ENCODE measurements at regions not wholly inside any gene's neighbourhood (a gene's known extent, or its start where the extent isn't known, plus 50 kb on each side); places are given as distances from the start of the nearest gene placed in this dataset.

- FAIRE-seq (no peak), DNase-seq (ENCODE audit: insufficient read length, low spot score) (no peak)
- TF ChIP-seq POLR2A (IDR thresholded peaks at IDR 0.05; ENCODE audit: low read depth, low read length): no peak
These were observed 304.6 kb upstream of the TENM3 start for GRCh38 chr4:181938631-181939030.

GRCh38 chr4:181939199-181939945 lies 303.8 kb upstream of the TENM3 start:
- TF ChIP-seq POLR2A (IDR thresholded peaks at IDR 0.05; ENCODE audit: low read depth, low read length): no peak
- no peak for FAIRE-seq
- no peak for DNase-seq (ENCODE audit: insufficient read length, low spot score)

- TF ChIP-seq POLR2A (IDR thresholded peaks at IDR 0.05; ENCODE audit: low read depth, low read length): no peak
- FAIRE-seq: no peak
- DNase-seq (ENCODE audit: insufficient read length, low spot score): no peak
These were observed 298.7 kb upstream of the TENM3 start for GRCh38 chr4:181944527-181944926.

DNA sequence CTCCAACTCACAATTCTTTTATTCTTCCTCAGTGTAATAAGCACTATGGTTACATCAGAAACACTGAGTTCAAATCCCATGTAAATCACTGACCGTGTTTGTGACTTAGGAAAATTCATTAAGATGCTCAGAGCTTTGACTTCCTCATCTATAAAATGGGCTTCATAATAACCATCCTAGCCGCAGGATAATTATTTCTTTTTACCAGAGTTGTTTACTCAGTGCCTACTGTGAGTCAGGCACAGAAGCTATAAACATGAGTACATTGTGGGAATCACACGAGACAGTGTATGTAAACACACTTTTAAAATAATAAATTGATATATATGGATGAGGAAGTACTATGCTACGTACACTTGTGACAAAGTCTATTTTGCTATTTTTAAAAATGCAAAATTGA lies 296.3 kb upstream of the TENM3 start:
- TF ChIP-seq POLR2A (IDR thresholded peaks at IDR 0.05; ENCODE audit: low read depth, low read length): no peak
- no peak for FAIRE-seq
- no peak for DNase-seq (ENCODE audit: insufficient read length, low spot score)

DNA sequence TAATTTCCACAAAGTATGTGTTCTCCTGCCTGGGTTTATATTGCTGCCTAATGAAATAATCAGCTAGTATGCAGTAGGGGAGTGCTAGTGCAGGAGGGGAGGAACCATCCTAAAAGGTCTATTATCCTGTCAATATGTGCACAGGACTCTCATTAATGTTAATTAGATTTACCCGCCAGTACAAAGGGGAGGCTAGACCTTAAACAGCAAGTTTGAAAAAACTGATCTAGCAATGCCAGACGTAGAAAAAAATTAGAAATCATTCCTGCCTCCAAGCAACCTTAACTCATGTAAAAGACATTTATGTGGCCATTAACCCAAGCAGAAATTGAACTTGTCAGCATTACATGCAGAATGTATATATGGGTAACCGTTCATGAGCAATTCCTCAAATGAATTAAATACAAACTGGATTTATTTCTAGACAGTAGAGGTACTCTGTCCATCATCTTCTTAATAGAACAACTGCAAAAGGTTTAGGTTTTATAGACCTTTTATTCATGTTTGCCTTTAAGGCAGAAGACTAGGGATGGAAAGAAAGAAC lies 294.3 kb upstream of the TENM3 start:
- no peak for TF ChIP-seq POLR2A (IDR thresholded peaks at IDR 0.05; ENCODE audit: low read depth, low read length)
- FAIRE-seq: no peak
- no peak for DNase-seq (ENCODE audit: insufficient read length, low spot score)

GRCh38 chr4:181949704-181950312 lies 293.4 kb upstream of the TENM3 start:
- TF ChIP-seq POLR2A (IDR thresholded peaks at IDR 0.05; ENCODE audit: low read depth, low read length): no peak
- no peak for FAIRE-seq
- DNase-seq (ENCODE audit: insufficient read length, low spot score): no peak

GRCh38 chr4:181950372-181951127 lies 292.7 kb upstream of the TENM3 start:
- DNase-seq (ENCODE audit: insufficient read length, low spot score): no peak
- TF ChIP-seq POLR2A (IDR thresholded peaks at IDR 0.05; ENCODE audit: low read depth, low read length): no peak
- FAIRE-seq: no peak

DNA sequence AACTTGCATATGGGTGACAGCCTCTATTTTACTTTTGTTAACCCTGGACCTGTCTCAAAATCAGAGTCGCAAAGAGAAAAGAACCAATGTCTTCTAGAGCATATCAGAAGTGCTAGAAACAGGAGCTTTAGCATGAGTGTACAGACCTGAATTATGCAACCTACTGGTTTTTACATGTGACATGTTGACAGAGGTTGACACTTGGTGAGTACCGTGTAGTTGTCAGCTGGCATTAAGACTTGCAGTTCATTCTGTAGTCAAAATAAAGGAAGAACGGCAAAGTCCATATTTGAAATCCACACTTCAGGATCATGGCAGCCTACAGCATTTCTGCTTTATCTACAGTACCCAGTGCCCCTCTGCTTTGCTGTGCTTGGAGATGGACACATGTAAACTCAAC lies 291.9 kb upstream of the TENM3 start:
- DNase-seq (ENCODE audit: insufficient read length, low spot score): no peak
- no peak for TF ChIP-seq POLR2A (IDR thresholded peaks at IDR 0.05; ENCODE audit: low read depth, low read length)
- FAIRE-seq: no peak

DNA sequence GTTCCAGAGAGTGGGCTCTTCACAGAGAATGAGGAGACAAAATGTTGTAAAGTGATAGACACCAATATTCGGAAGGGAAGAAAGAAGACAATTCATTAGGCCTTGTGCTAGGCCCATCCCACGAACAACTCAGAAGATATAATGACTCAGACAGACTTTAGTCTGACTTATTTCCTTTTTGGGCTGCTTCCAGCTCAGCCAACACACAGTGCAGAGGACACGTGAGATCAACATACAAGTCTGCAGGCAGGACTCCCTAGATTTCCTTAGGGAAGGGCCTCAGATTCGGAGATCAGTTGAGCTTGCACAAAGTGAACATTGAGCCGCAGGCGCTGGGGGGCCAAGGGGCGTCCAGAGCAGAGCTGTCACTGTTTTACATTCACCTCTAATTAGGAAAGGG lies 290.7 kb upstream of the TENM3 start:
- peak; percentile 81 for FAIRE-seq
- no peak for DNase-seq (ENCODE audit: insufficient read length, low spot score)

GRCh38 chr4:181956512-181956911 lies 286.7 kb upstream of the TENM3 start:
- DNase-seq (ENCODE audit: insufficient read length, low spot score) (no peak), FAIRE-seq (no peak)
- TF ChIP-seq POLR2A (IDR thresholded peaks at IDR 0.05; ENCODE audit: low read depth, low read length): no peak

More for the DNA sequence above, 290.7 kb upstream of the TENM3 start:
- no peak for TF ChIP-seq POLR2A (IDR thresholded peaks at IDR 0.05; ENCODE audit: low read depth, low read length)

- DNase-seq (ENCODE audit: insufficient read length, low spot score): no peak
- TF ChIP-seq POLR2A (IDR thresholded peaks at IDR 0.05; ENCODE audit: low read depth, low read length): no peak
These were observed 286.1 kb upstream of the TENM3 start for GRCh38 chr4:181957088-181957487.

GRCh38 chr4:181958446-181958845 lies 284.8 kb upstream of the TENM3 start:
- FAIRE-seq (no peak), DNase-seq (ENCODE audit: insufficient read length, low spot score) (no peak)
- TF ChIP-seq POLR2A (IDR thresholded peaks at IDR 0.05; ENCODE audit: low read depth, low read length): no peak

More at GRCh38 chr4:181957088-181957487, 286.1 kb upstream of the TENM3 start:
- FAIRE-seq: peak; percentile 45

DNA sequence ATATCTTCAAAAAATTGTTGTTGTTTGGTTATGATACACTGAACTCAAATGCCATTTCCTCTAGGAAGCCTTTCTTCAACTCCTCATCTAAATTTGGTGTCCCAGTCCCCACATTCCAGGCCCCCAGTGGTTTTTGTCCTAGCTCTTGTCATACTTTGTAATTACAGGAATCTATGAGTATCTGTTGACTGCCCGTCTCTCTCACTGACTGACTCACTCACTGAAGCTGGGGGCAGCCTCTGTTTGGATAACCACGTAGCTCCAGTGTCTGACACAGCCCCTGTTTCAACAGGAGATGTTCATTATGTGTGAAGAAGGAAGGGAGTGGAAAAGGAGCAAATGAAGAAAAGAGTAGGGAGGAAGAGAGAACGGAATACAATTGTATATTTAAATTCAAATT lies 284.1 kb upstream of the TENM3 start:
- DNase-seq (ENCODE audit: insufficient read length, low spot score) (no peak), FAIRE-seq (peak; percentile 76)
- TF ChIP-seq POLR2A (IDR thresholded peaks at IDR 0.05; ENCODE audit: low read depth, low read length): no peak

DNA sequence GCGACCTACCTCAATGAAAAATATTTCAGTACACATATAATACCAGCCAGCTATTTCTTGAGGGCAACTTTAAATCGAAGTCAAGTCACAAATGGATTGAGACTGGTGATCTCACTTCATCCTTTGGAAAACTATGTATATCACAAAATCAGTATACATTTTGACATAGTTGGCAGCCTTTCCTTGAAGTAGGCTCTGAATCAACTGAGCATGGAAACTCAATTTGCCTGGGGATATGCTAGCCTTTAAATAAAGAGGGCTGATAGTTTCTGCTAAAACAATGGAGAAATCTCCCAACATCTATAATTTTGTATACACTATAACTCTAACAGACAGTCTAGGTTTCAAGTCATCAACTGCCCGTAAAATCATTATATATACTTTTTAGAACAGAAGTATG lies 282.8 kb upstream of the TENM3 start:
- FAIRE-seq (no peak), DNase-seq (ENCODE audit: insufficient read length, low spot score) (no peak)
- TF ChIP-seq POLR2A (IDR thresholded peaks at IDR 0.05; ENCODE audit: low read depth, low read length): no peak
